ENCODE measurements at regions not wholly inside any gene's neighbourhood (a gene's known extent, or its start where the extent isn't known, plus 50 kb on each side); places are given as distances from the start of the nearest gene placed in this dataset.

GRCh38 chr2:128474962-128475361 lies 156.3 kb upstream of the HS6ST1 start:
- DNase-seq: no peak
- Histone ChIP-seq H3K9me3 (peaks cover 4% of the 10 kb centered on the region), H3K4me1 (peaks cover 12% of the 10 kb centered on the region), H3K27ac (no peak overlapping the region), H3K4me3 (no peak overlapping the region), H3K36me3 (no peaks in the 10 kb centered on the region), H3K27me3 (no peaks in the 10 kb centered on the region)
- no peak for TF ChIP-seq CTCF (IDR thresholded peaks at IDR 0.05)
- intact Hi-C loops (cut with DNase I): no loop called here
- ATAC-seq: no peak

GRCh38 chr2:128475427-128476211 lies 157.0 kb upstream of the HS6ST1 start:
- intact Hi-C loops (cut with DNase I): no loop called here
- no peak for ATAC-seq
- Histone ChIP-seq H3K36me3 (no peaks in the 10 kb centered on the region), H3K4me3 (no peak overlapping the region), H3K4me1 (peaks cover 12% of the 10 kb centered on the region), H3K27me3 (no peaks in the 10 kb centered on the region), H3K9me3 (no peaks in the 10 kb centered on the region), H3K27ac (no peak overlapping the region)
- DNase-seq: peak; percentile 48
- TF ChIP-seq CTCF (IDR thresholded peaks at IDR 0.05): no peak

GRCh38 chr2:128477026-128477820 lies 158.6 kb upstream of the HS6ST1 start:
- no peaks in the 10 kb centered on the region for H3K36me3 ChIP-seq
- DNase-seq (peak; percentile 41), ATAC-seq (no peak)
- H3K27ac ChIP-seq: no peak overlapping the region
- no peak for TF ChIP-seq CTCF (IDR thresholded peaks at IDR 0.05)
- H3K4me3 ChIP-seq: no peak overlapping the region
- no peaks in the 10 kb centered on the region for H3K9me3 ChIP-seq
- peaks cover 12% of the 10 kb centered on the region for H3K4me1 ChIP-seq
- intact Hi-C loops (cut with DNase I): no loop called here
- no peaks in the 10 kb centered on the region for H3K27me3 ChIP-seq

- no peak for ATAC-seq
- peaks cover 6% of the 10 kb centered on the region for H3K4me1 ChIP-seq
- intact Hi-C loops (cut with DNase I): no loop called here
- no peak overlapping the region for H3K4me3 ChIP-seq
- DNase-seq: peak; percentile 6
- H3K36me3 ChIP-seq: no peaks in the 10 kb centered on the region
- H3K27ac ChIP-seq: no peak overlapping the region
- no peaks in the 10 kb centered on the region for H3K9me3 ChIP-seq
- no peak for TF ChIP-seq CTCF (IDR thresholded peaks at IDR 0.05)
- H3K27me3 ChIP-seq: no peaks in the 10 kb centered on the region
Measured at GRCh38 chr2:128477891-128478290, 159.2 kb upstream of the HS6ST1 start.

GRCh38 chr2:128485761-128486639 lies 167.3 kb upstream of the HS6ST1 start:
- H3K36me3 ChIP-seq: no peaks in the 10 kb centered on the region
- H3K27me3 ChIP-seq: no peaks in the 10 kb centered on the region
- no peaks in the 10 kb centered on the region for H3K9me3 ChIP-seq
- H3K4me3 ChIP-seq: no peak overlapping the region
- peak; percentile 55 for DNase-seq
- no peak for TF ChIP-seq CTCF (IDR thresholded peaks at IDR 0.05)
- intact Hi-C loops (cut with DNase I): no loop called here
- H3K27ac ChIP-seq: no peak overlapping the region
- H3K4me1 ChIP-seq: no peaks in the 10 kb centered on the region
- no peak for ATAC-seq
